HUES48 (cell line): ENCODE measurements at regions not wholly inside any gene's neighbourhood (a gene's known extent, or its start where the extent isn't known, plus 50 kb on each side); places are given as distances from the start of the nearest gene placed in this dataset.

Experiments used
- H3K27ac ChIP-seq: one replicate; pipeline ENCODE4 v1.7.0; 2013; ENCODE audit warnings: low read depth, low read length, inconsistent platforms
- H3K27me3 ChIP-seq: 2 replicates; pipeline ENCODE4 v1.6.1; 2013; ENCODE audit warnings: mild to moderate bottlenecking, low read length; ENCODE audit not compliant: control insufficient read depth, insufficient read depth
- H3K36me3 ChIP-seq: 2 replicates; pipeline ENCODE4 v1.6.1; 2013; ENCODE audit warnings: low read length; ENCODE audit not compliant: control insufficient read depth, insufficient read depth
- H3K4me1 ChIP-seq: 2 replicates; pipeline ENCODE4 v1.6.1; 2013; ENCODE audit warnings: mild to moderate bottlenecking, low read length; ENCODE audit not compliant: control insufficient read depth, insufficient read depth
- H3K4me3 ChIP-seq: 2 replicates; pipeline ENCODE4 v1.5.1; 2013; ENCODE audit warnings: mild to moderate bottlenecking, low read depth, low read length
- H3K9ac ChIP-seq: 2 replicates; pipeline ENCODE4 v1.6.1; 2013; ENCODE audit warnings: mild to moderate bottlenecking, low read depth, low read length, moderate library complexity
- H3K9me3 ChIP-seq: 2 replicates; pipeline ENCODE4 v1.6.1; 2013; ENCODE audit warnings: low read length; ENCODE audit not compliant: control insufficient read depth, insufficient read depth

GRCh38 chr2:49807689-49808088, 653.4 kb upstream of the FSHR start:
- H3K9me3 ChIP-seq, result no peaks in the 10 kb centered on the region

DNA sequence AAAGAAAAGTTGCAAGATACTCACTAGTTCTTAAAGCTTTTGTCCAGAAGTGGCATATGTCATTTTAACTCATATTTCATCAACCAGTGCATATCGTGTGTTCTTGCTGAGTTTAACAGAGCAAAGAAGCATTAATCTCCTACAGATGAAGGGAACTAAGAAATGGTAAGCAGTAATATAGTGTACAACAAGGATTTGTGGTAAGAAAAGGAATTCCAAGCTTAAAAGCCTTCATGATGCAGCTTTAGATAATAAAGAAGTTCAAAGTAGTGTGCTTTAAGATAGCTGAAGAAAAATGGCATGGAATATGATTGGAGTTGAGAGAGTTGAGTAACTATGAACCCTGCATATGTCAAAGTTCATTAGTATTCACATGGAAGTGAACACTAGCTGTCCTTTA, 649.8 kb upstream of the FSHR start:
- Histone ChIP-seq H3K27ac (no peak overlapping the region), H3K4me1 (no peaks in the 10 kb centered on the region), H3K36me3 (no peaks in the 10 kb centered on the region), H3K27me3 (no peaks in the 10 kb centered on the region), H3K9ac (no peak overlapping the region), H3K9me3 (peaks cover 7% of the 10 kb centered on the region; the same call in 1 of the 2 replicates), H3K4me3 (no peak overlapping the region)

More at GRCh38 chr2:49807689-49808088, 653.4 kb upstream of the FSHR start:
- Histone ChIP-seq H3K4me1 (no peaks in the 10 kb centered on the region), H3K9ac (no peak overlapping the region), H3K27ac (no peak overlapping the region), H3K36me3 (no peaks in the 10 kb centered on the region), H3K4me3 (no peak overlapping the region), H3K27me3 (no peaks in the 10 kb centered on the region)

DNA sequence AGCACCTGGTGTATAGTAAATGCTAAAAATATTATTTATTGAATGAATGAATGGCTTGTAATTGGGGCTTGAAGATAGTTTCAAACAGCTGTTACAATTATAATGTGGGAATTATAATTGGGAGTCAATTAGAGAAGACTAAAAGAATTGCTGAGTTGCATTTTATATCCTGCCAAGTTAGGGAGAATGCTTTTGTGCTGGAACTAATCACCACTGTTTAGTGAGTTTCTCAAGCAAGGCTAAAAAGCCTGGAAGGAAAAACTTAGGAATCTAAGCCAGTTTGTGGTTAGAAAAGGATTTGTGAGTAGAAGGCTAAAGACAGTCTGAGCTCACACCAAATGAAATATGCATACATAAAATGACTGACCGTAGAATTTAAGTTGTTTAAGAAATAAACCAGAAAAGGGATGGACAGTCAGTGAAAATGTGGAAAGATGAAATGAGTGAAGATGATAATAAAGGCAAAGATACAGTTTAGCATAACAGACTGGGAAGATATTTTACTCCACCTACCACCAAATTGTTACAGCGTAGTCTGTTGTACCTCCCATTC, 647.7 kb upstream of the FSHR start:
- Histone ChIP-seq H3K27ac (no peak overlapping the region), H3K9me3 (peaks cover 7% of the 10 kb centered on the region; the same call in 1 of the 2 replicates), H3K27me3 (no peaks in the 10 kb centered on the region), H3K36me3 (no peaks in the 10 kb centered on the region), H3K4me3 (no peak overlapping the region), H3K4me1 (no peaks in the 10 kb centered on the region), H3K9ac (no peak overlapping the region)

GRCh38 chr2:49798570-49798969, 644.3 kb upstream of the FSHR start:
- Histone ChIP-seq H3K36me3 (no peaks in the 10 kb centered on the region), H3K4me1 (no peaks in the 10 kb centered on the region), H3K9ac (no peak overlapping the region), H3K4me3 (no peak overlapping the region), H3K9me3 (peaks cover 7% of the 10 kb centered on the region; the same call in 1 of the 2 replicates), H3K27ac (no peak overlapping the region), H3K27me3 (no peaks in the 10 kb centered on the region)

DNA sequence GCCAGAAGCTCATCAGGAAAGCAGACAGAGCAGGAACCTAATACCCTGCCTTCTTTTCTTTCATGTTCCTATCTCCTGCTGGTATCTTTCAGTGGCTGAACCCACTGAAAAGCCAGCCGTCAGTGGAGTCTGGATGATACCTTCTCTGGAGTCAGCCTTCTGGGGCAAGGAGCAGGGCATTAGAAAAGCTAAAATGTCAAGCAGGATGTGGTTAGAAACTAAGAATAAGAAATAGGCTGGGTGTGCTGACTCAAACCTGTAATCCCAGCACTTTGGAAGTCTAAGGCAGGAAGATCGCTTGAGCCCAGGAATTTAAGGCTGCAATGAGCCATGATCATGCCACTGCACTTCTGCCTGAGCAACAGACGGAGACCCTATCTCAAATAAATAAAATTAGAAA, 642.0 kb upstream of the FSHR start:
- no peaks in the 10 kb centered on the region for H3K27me3 ChIP-seq
- H3K9ac ChIP-seq, result no peak overlapping the region
- H3K36me3 ChIP-seq, result no peaks in the 10 kb centered on the region
- no peak overlapping the region for H3K27ac ChIP-seq
- no peaks in the 10 kb centered on the region for H3K9me3 ChIP-seq
- no peaks in the 10 kb centered on the region for H3K4me1 ChIP-seq
- H3K4me3 ChIP-seq, result no peak overlapping the region

DNA sequence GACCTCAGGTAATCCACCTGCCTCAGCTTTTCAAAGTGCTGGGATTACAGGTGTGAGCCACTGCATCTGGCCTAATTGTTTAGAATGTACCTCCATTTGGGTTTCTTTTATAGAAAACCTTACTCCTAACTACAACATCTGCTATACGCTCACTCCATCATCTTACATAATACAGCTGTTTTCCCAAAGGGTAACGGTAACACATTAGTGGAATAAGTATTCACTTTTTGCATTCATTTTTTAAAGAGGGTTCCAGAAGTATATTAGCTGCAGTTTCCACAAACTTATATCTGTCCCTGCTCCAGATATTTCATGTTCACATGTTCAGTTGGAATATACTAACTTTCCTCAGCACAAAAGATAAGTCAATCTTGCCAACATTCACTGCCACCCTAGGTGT, 640.1 kb upstream of the FSHR start:
- H3K27me3 ChIP-seq, result no peaks in the 10 kb centered on the region
- no peaks in the 10 kb centered on the region for H3K9me3 ChIP-seq
- H3K4me1 ChIP-seq, result no peaks in the 10 kb centered on the region
- H3K9ac ChIP-seq, result no peak overlapping the region
- no peaks in the 10 kb centered on the region for H3K36me3 ChIP-seq
- H3K27ac ChIP-seq, result no peak overlapping the region
- H3K4me3 ChIP-seq, result no peak overlapping the region

- no peak overlapping the region for H3K9ac ChIP-seq
- H3K4me1 ChIP-seq, result no peaks in the 10 kb centered on the region
- H3K9me3 ChIP-seq, result no peaks in the 10 kb centered on the region
- H3K27me3 ChIP-seq, result no peaks in the 10 kb centered on the region
- no peak overlapping the region for H3K27ac ChIP-seq
- no peak overlapping the region for H3K4me3 ChIP-seq
- H3K36me3 ChIP-seq, result no peaks in the 10 kb centered on the region
Observed at GRCh38 chr2:49788300-49788699, 634.0 kb upstream of the FSHR start.

GRCh38 chr2:49780949-49781348, 626.6 kb upstream of the FSHR start:
- Histone ChIP-seq H3K9ac (no peak overlapping the region), H3K27ac (no peak overlapping the region), H3K9me3 (no peaks in the 10 kb centered on the region), H3K27me3 (no peaks in the 10 kb centered on the region), H3K4me3 (no peak overlapping the region), H3K4me1 (no peaks in the 10 kb centered on the region), H3K36me3 (no peaks in the 10 kb centered on the region)

DNA sequence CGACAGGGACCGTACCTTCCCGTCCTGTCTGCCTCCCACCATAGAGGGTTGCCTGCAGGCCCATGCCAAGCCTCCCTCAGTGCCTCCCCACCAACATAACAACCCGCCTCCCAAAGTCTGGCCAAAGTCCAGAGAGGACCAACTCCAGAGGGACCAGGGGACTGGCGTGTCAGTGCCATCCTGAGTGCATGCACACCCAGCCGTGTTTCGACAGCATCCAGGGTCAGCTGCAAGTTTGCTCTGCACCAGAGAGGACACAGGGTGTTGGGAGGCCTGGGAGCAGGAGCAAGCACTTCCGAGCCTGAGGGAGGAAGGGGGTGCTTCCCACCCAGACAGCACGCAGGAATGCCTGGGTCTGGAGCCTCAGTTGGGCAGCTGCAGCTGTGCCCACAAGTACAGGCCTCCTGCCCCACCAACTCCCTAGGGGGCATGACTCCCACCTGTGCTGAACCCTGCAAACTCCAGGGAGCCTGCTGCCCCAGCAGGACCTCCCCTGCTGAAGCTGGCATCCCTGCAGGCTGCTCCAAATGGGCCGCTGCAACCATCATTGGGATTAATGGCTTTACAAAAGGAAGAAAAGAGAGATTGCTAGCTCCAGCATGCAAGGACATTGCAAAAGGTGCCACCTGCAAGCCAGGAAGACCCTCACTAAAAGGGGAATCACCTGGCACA, 618.1 kb upstream of the FSHR start:
- no peaks in the 10 kb centered on the region for H3K27me3 ChIP-seq
- no peak overlapping the region for H3K9ac ChIP-seq
- H3K27ac ChIP-seq, result no peak overlapping the region
- no peak overlapping the region for H3K4me3 ChIP-seq
- H3K4me1 ChIP-seq, result no peaks in the 10 kb centered on the region
- H3K36me3 ChIP-seq, result no peaks in the 10 kb centered on the region
- H3K9me3 ChIP-seq, result no peaks in the 10 kb centered on the region

- Histone ChIP-seq H3K9ac (no peak overlapping the region), H3K4me1 (no peaks in the 10 kb centered on the region), H3K4me3 (no peak overlapping the region), H3K27me3 (no peaks in the 10 kb centered on the region), H3K36me3 (no peaks in the 10 kb centered on the region), H3K9me3 (no peaks in the 10 kb centered on the region), H3K27ac (no peak overlapping the region)
Observed at GRCh38 chr2:49770919-49771318, 616.6 kb upstream of the FSHR start.

- Histone ChIP-seq H3K4me1 (no peaks in the 10 kb centered on the region), H3K27ac (no peak overlapping the region), H3K9me3 (no peaks in the 10 kb centered on the region), H3K4me3 (no peak overlapping the region), H3K36me3 (no peaks in the 10 kb centered on the region), H3K9ac (no peak overlapping the region), H3K27me3 (no peaks in the 10 kb centered on the region)
Observed at GRCh38 chr2:49767316-49767715, 613.0 kb upstream of the FSHR start.
